GM23248 (cell line): ENCODE measurements at regions not wholly inside any gene's neighbourhood (a gene's known extent, or its start where the extent isn't known, plus 50 kb on each side); places are given as distances from the start of the nearest gene placed in this dataset.

Source experiments
- EZH2 ChIP-seq: fragments of 200-600 bp; sonication (generic); IDR thresholded peaks from 2 replicates; pipeline ENCODE4 v1.6.1; 2018; ENCODE audit warnings: antibody characterized with exemption, mild to moderate bottlenecking; ENCODE audit not compliant: insufficient read depth, poor library complexity, severe bottlenecking
- EZH2phosphoT487 ChIP-seq: fragments of 200-600 bp; sonication (generic); IDR thresholded peaks from 2 replicates; pipeline ENCODE4 v1.6.1; 2018; ENCODE audit warnings: antibody characterized with exemption, moderate library complexity, mild to moderate bottlenecking, low read depth; ENCODE audit not compliant: insufficient read depth

DNA sequence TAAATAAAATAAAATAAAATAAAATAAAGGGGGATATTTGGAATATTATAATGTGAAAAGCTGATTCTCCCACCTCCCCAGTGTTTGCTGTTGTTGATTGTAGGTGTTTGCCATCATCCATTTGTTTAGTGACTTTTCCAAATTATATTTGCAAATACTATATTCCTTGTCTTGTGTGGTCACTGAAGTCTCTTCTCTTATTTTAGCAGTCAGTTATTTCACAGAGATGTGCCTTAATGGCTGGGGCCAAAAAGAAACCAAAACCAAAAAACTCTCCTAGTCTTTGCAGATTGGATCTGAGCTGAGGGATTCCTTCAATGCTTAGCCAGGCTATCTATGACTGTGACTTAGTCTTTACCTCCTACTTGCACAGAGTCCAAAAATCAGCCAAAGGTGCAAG is 70.9 kb upstream of the ZNF169 start:
- TF ChIP-seq EZH2 (no peak), EZH2phosphoT487 (no peak)
